GM23338 (cell line): ENCODE measurements at regions not wholly inside any gene's neighbourhood (a gene's known extent, or its start where the extent isn't known, plus 50 kb on each side); places are given as distances from the start of the nearest gene placed in this dataset.

Experiments used
- ATAC-seq: fragments of 200-7000 bp; cut with Tn5 transposase; 3 replicates; pipeline ENCODE4 v1.9.1; 2020
- DNase-seq: peaks from one replicate; pipeline ENCODE4 v3.0.0-alpha.2; 2015; ENCODE audit warnings: low spot score
- H2AFZ ChIP-seq: fragments of 200-600 bp; sonication (generic); 2 replicates; pipeline ENCODE4 v1.8.0; 2016; ENCODE audit warnings: antibody characterized with exemption, mild to moderate bottlenecking, moderate library complexity
- H3F3A ChIP-seq: fragments of 200-600 bp; sonication (generic); replicated peaks from 2 replicates; pipeline ENCODE4 v1.8.0; 2017; ENCODE audit warnings: antibody characterized with exemption, mixed run types, low read depth
- H3K27ac ChIP-seq: fragments of 200-600 bp; sonication (generic); 2 replicates; pipeline ENCODE4 v1.6.1; 2016; ENCODE audit warnings: low read depth
- H3K27me3 ChIP-seq: fragments of 200-600 bp; sonication (generic); 2 replicates; pipeline ENCODE4 v1.8.0; 2016; ENCODE audit warnings: mild to moderate bottlenecking, mixed run types, moderate library complexity; ENCODE audit not compliant: insufficient read depth
- H3K36me3 ChIP-seq: fragments of 200-600 bp; sonication (generic); 2 replicates; pipeline ENCODE4 v1.8.0; 2016; ENCODE audit warnings: mild to moderate bottlenecking; ENCODE audit not compliant: insufficient read depth
- H3K4me1 ChIP-seq: fragments of 200-600 bp; sonication (generic); 2 replicates; pipeline ENCODE4 v1.8.0; 2016; ENCODE audit warnings: mild to moderate bottlenecking, moderate library complexity; ENCODE audit not compliant: insufficient read depth
- H3K4me2 ChIP-seq: fragments of 200-600 bp; sonication (generic); 2 replicates; pipeline ENCODE4 v1.7.1; 2017; ENCODE audit warnings: mixed run types
- H3K4me3 ChIP-seq: fragments of 200-600 bp; sonication (generic); 2 replicates; pipeline ENCODE4 v1.6.1; 2016; ENCODE audit warnings: mixed run types
- H3K79me2 ChIP-seq: fragments of 200-600 bp; sonication (generic); replicated peaks from 2 replicates; pipeline ENCODE4 v1.8.0; 2017; ENCODE audit warnings: mild to moderate bottlenecking; ENCODE audit not compliant: insufficient read depth
- H3K9me2 ChIP-seq: fragments of 200-600 bp; sonication (generic); 2 replicates; pipeline ENCODE4 v1.8.0; 2017; ENCODE audit not compliant: insufficient read depth
- H4K20me1 ChIP-seq: fragments of 200-600 bp; sonication (generic); replicated peaks from 2 replicates; pipeline ENCODE4 v1.8.0; 2017; ENCODE audit warnings: mild to moderate bottlenecking; ENCODE audit not compliant: insufficient read depth
- H3K27ac Mint-ChIP-seq: 2 replicates; pipeline ENCODE4 v1.8.0; 2020; ENCODE audit warnings: inconsistent platforms, mild to moderate bottlenecking, moderate library complexity, mixed read lengths
- H3K27me3 Mint-ChIP-seq: 3 replicates; pipeline ENCODE4 v1.8.0; 2022; ENCODE audit warnings: low read depth, mild to moderate bottlenecking, moderate library complexity, mixed read lengths, inconsistent platforms; ENCODE audit not compliant: insufficient read depth, poor library complexity
- H3K36me3 Mint-ChIP-seq: 3 replicates; pipeline ENCODE4 v1.8.0; 2021; ENCODE audit warnings: low read depth, mild to moderate bottlenecking, inconsistent platforms, moderate library complexity, mixed read lengths
- H3K4me1 Mint-ChIP-seq: 3 replicates; pipeline ENCODE4 v1.8.0; 2020; ENCODE audit warnings: mild to moderate bottlenecking, inconsistent platforms, mixed read lengths
- H3K4me3 Mint-ChIP-seq: 3 replicates; pipeline ENCODE4 v1.8.0; 2021; ENCODE audit warnings: moderate library complexity, mild to moderate bottlenecking, inconsistent platforms, mixed read lengths
- H3K9me3 Mint-ChIP-seq: 3 replicates; pipeline ENCODE4 v1.8.0; 2020; ENCODE audit warnings: moderate library complexity, mild to moderate bottlenecking, inconsistent platforms, mixed read lengths
- CREB1 ChIP-seq: fragments of 250-450 bp; sonication (Bioruptor Pico); IDR thresholded peaks from 2 replicates; pipeline ENCODE4 v1.5.0; 2020; ENCODE audit warnings: low read depth, mild to moderate bottlenecking, moderate library complexity
- EZH2 ChIP-seq: fragments of 200-600 bp; sonication (generic); IDR thresholded peaks from one replicate; pipeline ENCODE4 v1.8.0; 2017; ENCODE audit warnings: antibody characterized with exemption, mild to moderate bottlenecking, low read depth; ENCODE audit not compliant: unreplicated experiment
- EZH2phosphoT487 ChIP-seq: fragments of 200-600 bp; sonication (generic); IDR thresholded peaks from one replicate; pipeline ENCODE4 v1.8.1; 2018; ENCODE audit warnings: antibody characterized with exemption; ENCODE audit not compliant: unreplicated experiment
- JUNB ChIP-seq: IDR thresholded peaks from one replicate; pipeline ENCODE4 v1.6.1; 2016; ENCODE audit warnings: antibody characterized with exemption; ENCODE audit not compliant: unreplicated experiment
- NANOG ChIP-seq: IDR thresholded peaks from 2 replicates; pipeline ENCODE4 v1.6.1; 2016; ENCODE audit warnings: antibody characterized with exemption, borderline replicate concordance
- POLR2AphosphoS5 ChIP-seq: IDR thresholded peaks from 2 replicates; pipeline ENCODE4 v1.6.1; 2016; ENCODE audit warnings: antibody characterized with exemption, low read depth
- STAT1 ChIP-seq: IDR thresholded peaks from one replicate; pipeline ENCODE4 v1.6.1; 2016; ENCODE audit warnings: antibody characterized with exemption; ENCODE audit not compliant: unreplicated experiment
- ZNF114 ChIP-seq: fragments of 250-450 bp; sonication (Bioruptor Pico); IDR thresholded peaks from 2 replicates; pipeline ENCODE4 v1.5.0; 2020; ENCODE audit warnings: mild to moderate bottlenecking, moderate library complexity
- ZNF331 ChIP-seq: fragments of 250-450 bp; sonication (Bioruptor Pico); IDR thresholded peaks from 2 replicates; pipeline ENCODE4 v1.5.0; 2020; ENCODE audit warnings: low read depth, mild to moderate bottlenecking, moderate library complexity
- TF ChIP-seq, protein P1 (sequence below): IDR thresholded peaks from 2 replicates; pipeline ENCODE4 v1.6.1; 2016; ENCODE audit warnings: antibody characterized with exemption
- TF ChIP-seq, protein P2 (sequence below): fragments of 250-450 bp; sonication (Bioruptor Pico); IDR thresholded peaks from 2 replicates; pipeline ENCODE4 v1.5.0; 2020; ENCODE audit warnings: mild to moderate bottlenecking, moderate library complexity
- TF ChIP-seq, protein P3 (sequence below), 2 experiments: fragments of 200-600 bp in 1 of 2; sonication (generic) in 1 of 2; conservative IDR thresholded peaks; 2 replicates each; pipeline versions ENCODE4 v1.5.1 to v1.6.1; 2016 to 2017; ENCODE audit warnings: antibody characterized with exemption in 2 of 2, low read depth in 2 of 2, mild to moderate bottlenecking in 2 of 2, moderate library complexity in 1 of 2
- TF ChIP-seq, protein P4 (sequence below): IDR thresholded peaks from one replicate; pipeline ENCODE4 v1.6.1; 2018; ENCODE audit warnings: antibody characterized with exemption; ENCODE audit not compliant: unreplicated experiment

DNA sequence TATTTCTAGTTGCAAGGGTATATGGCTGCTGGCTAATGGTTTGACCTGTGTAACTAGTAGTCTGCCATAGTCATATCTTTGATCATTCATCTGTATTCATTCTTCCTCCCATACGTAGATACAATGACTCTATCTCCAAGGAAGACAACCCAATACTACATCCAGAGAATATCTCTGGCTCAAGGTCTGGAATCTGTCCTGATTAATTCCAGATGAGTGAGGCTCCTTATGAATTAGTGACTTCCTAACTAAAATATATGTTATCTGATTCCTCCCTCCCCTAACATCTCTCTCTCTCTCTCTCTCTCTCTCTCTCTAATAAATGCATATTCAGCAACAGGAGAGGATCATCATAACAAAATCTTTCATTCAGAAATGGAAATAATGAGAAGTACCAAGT, 641.5 kb downstream of the FAT4 start:
- H3K27me3 Mint-ChIP-seq, result peaks cover 1% of the 10 kb centered on the region
- H3K4me3 Mint-ChIP-seq, result no peak overlapping the region

More for the DNA sequence above, 641.5 kb downstream of the FAT4 start:
- Histone ChIP-seq H4K20me1 (no peaks in the 10 kb centered on the region), H3K27me3 (no peaks in the 10 kb centered on the region), H3K36me3 (no peaks in the 10 kb centered on the region), H2AFZ (no peak overlapping the region), H3K79me2 (no peaks in the 10 kb centered on the region), H3K9me2 (no peaks in the 10 kb centered on the region), H3F3A (no peaks in the 10 kb centered on the region), H3K4me2 (no peak overlapping the region), H3K4me1 (no peaks in the 10 kb centered on the region), H3K4me3 (no peak overlapping the region), H3K27ac (no peak overlapping the region)
- TF ChIP-seq, protein P1, sequence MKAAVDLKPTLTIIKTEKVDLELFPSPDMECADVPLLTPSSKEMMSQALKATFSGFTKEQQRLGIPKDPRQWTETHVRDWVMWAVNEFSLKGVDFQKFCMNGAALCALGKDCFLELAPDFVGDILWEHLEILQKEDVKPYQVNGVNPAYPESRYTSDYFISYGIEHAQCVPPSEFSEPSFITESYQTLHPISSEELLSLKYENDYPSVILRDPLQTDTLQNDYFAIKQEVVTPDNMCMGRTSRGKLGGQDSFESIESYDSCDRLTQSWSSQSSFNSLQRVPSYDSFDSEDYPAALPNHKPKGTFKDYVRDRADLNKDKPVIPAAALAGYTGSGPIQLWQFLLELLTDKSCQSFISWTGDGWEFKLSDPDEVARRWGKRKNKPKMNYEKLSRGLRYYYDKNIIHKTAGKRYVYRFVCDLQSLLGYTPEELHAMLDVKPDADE, result no peak
- TF ChIP-seq, protein P2, sequence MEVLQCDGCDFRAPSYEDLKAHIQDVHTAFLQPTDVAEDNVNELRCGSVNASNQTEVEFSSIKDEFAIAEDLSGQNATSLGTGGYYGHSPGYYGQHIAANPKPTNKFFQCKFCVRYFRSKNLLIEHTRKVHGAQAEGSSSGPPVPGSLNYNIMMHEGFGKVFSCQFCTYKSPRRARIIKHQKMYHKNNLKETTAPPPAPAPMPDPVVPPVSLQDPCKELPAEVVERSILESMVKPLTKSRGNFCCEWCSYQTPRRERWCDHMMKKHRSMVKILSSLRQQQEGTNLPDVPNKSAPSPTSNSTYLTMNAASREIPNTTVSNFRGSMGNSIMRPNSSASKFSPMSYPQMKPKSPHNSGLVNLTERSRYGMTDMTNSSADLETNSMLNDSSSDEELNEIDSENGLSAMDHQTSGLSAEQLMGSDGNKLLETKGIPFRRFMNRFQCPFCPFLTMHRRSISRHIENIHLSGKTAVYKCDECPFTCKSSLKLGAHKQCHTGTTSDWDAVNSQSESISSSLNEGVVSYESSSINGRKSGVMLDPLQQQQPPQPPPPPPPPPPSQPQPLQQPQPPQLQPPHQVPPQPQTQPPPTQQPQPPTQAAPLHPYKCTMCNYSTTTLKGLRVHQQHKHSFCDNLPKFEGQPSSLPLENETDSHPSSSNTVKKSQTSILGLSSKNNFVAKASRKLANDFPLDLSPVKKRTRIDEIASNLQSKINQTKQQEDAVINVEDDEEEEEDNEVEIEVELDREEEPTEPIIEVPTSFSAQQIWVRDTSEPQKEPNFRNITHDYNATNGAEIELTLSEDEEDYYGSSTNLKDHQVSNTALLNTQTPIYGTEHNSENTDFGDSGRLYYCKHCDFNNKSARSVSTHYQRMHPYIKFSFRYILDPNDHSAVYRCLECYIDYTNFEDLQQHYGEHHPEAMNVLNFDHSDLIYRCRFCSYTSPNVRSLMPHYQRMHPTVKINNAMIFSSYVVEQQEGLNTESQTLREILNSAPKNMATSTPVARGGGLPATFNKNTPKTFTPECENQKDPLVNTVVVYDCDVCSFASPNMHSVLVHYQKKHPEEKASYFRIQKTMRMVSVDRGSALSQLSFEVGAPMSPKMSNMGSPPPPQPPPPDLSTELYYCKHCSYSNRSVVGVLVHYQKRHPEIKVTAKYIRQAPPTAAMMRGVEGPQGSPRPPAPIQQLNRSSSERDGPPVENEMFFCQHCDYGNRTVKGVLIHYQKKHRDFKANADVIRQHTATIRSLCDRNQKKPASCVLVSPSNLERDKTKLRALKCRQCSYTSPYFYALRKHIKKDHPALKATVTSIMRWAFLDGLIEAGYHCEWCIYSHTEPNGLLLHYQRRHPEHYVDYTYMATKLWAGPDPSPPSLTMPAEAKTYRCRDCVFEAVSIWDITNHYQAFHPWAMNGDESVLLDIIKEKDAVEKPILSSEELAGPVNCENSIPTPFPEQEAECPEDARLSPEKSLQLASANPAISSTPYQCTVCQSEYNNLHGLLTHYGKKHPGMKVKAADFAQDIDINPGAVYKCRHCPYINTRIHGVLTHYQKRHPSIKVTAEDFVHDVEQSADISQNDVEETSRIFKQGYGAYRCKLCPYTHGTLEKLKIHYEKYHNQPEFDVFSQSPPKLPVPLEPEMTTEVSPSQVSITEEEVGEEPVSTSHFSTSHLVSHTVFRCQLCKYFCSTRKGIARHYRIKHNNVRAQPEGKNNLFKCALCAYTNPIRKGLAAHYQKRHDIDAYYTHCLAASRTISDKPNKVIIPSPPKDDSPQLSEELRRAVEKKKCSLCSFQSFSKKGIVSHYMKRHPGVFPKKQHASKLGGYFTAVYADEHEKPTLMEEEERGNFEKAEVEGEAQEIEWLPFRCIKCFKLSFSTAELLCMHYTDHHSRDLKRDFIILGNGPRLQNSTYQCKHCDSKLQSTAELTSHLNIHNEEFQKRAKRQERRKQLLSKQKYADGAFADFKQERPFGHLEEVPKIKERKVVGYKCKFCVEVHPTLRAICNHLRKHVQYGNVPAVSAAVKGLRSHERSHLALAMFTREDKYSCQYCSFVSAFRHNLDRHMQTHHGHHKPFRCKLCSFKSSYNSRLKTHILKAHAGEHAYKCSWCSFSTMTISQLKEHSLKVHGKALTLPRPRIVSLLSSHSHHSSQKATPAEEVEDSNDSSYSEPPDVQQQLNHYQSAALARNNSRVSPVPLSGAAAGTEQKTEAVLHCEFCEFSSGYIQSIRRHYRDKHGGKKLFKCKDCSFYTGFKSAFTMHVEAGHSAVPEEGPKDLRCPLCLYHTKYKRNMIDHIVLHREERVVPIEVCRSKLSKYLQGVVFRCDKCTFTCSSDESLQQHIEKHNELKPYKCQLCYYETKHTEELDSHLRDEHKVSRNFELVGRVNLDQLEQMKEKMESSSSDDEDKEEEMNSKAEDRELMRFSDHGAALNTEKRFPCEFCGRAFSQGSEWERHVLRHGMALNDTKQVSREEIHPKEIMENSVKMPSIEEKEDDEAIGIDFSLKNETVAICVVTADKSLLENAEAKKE (CRISPR knock-in tag), result no peak
- TF ChIP-seq CREB1 (CRISPR knock-in tag) (no peak), EZH2phosphoT487 (no peak), STAT1 (no peak), EZH2 (no peak), ZNF114 (CRISPR knock-in tag) (no peak), POLR2AphosphoS5 (no peak), ZNF331 (CRISPR knock-in tag) (no peak), JUNB (no peak), NANOG (no peak)
- TF ChIP-seq, protein P3, sequence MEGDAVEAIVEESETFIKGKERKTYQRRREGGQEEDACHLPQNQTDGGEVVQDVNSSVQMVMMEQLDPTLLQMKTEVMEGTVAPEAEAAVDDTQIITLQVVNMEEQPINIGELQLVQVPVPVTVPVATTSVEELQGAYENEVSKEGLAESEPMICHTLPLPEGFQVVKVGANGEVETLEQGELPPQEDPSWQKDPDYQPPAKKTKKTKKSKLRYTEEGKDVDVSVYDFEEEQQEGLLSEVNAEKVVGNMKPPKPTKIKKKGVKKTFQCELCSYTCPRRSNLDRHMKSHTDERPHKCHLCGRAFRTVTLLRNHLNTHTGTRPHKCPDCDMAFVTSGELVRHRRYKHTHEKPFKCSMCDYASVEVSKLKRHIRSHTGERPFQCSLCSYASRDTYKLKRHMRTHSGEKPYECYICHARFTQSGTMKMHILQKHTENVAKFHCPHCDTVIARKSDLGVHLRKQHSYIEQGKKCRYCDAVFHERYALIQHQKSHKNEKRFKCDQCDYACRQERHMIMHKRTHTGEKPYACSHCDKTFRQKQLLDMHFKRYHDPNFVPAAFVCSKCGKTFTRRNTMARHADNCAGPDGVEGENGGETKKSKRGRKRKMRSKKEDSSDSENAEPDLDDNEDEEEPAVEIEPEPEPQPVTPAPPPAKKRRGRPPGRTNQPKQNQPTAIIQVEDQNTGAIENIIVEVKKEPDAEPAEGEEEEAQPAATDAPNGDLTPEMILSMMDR (conservative IDR thresholded peaks at IDR 0.05; ENCODE audit: low read depth in 2 of 2), result no peak
- TF ChIP-seq, protein P4, sequence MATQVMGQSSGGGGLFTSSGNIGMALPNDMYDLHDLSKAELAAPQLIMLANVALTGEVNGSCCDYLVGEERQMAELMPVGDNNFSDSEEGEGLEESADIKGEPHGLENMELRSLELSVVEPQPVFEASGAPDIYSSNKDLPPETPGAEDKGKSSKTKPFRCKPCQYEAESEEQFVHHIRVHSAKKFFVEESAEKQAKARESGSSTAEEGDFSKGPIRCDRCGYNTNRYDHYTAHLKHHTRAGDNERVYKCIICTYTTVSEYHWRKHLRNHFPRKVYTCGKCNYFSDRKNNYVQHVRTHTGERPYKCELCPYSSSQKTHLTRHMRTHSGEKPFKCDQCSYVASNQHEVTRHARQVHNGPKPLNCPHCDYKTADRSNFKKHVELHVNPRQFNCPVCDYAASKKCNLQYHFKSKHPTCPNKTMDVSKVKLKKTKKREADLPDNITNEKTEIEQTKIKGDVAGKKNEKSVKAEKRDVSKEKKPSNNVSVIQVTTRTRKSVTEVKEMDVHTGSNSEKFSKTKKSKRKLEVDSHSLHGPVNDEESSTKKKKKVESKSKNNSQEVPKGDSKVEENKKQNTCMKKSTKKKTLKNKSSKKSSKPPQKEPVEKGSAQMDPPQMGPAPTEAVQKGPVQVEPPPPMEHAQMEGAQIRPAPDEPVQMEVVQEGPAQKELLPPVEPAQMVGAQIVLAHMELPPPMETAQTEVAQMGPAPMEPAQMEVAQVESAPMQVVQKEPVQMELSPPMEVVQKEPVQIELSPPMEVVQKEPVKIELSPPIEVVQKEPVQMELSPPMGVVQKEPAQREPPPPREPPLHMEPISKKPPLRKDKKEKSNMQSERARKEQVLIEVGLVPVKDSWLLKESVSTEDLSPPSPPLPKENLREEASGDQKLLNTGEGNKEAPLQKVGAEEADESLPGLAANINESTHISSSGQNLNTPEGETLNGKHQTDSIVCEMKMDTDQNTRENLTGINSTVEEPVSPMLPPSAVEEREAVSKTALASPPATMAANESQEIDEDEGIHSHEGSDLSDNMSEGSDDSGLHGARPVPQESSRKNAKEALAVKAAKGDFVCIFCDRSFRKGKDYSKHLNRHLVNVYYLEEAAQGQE, result no peak
- H3K9me3 Mint-ChIP-seq, result peaks cover 9% of the 10 kb centered on the region; the same call in 2 of the 3 replicates
- no peak for DNase-seq
- H3K36me3 Mint-ChIP-seq, result peaks cover 5% of the 10 kb centered on the region; the same call in 2 of the 3 replicates
- no peak overlapping the region for H3K27ac Mint-ChIP-seq
- no peak for ATAC-seq
- H3K4me1 Mint-ChIP-seq, result no peaks in the 10 kb centered on the region
